A549 (cell line): ENCODE measurements at regions not wholly inside any gene's neighbourhood (a gene's known extent, or its start where the extent isn't known, plus 50 kb on each side); places are given as distances from the start of the nearest gene placed in this dataset.

Experiments
- ATAC-seq, 2 experiments: fragments of 200-7000 bp in 1 of 2; fragments of >200 bp in 1 of 2; cut with Nextera tagmentation in 1 of 2; cut with Tn5 transposase in 1 of 2; 3 replicates each; pipeline versions ENCODE4 v1.8.0 to v1.9.1; 2018 to 2020; ENCODE audit warnings: mild to moderate bottlenecking in 1 of 2, moderate library complexity in 1 of 2
- CTCF ChIA-PET: fragments of 300-600 bp; sonication (Branson Sonifier 250); formaldehyde crosslinking; extraction: SDS; loops from one replicate; lab custom pipeline; 2021; ENCODE audit warnings: antibody characterized with exemption, inconsistent platforms; lab: Yijun Ruan, JAX
- POLR2A ChIA-PET: fragments of 350-600 bp; formaldehyde crosslinking; extraction: SDS; loops from one replicate; lab custom pipeline; 2021; ENCODE audit warnings: antibody characterized with exemption, inconsistent platforms; lab: Yijun Ruan, JAX
- DNase-seq, 2 experiments: peaks; one replicate each; pipeline versions ENCODE4 v3.0.0 to v3.0.0-alpha.2; 2011 to 2016; ENCODE audit warnings: low read depth in 1 of 2, low spot score in 1 of 2
- FAIRE-seq: peaks from 2 replicates; lab custom pipeline; 2011; peaks lifted over from hg19 to GRCh38; lab: Jason Lieb, UNC
- H3K27ac ChIP-seq, 2 experiments: fragments of >200 bp; sonication (Bioruptor Twin); formaldehyde crosslinking; 3 replicates each; pipeline ENCODE4 v1.5.1; 2016 to 2017
- H3K4me1 ChIP-seq: fragments of >200 bp; sonication (Bioruptor Twin); formaldehyde crosslinking; 3 replicates; pipeline ENCODE4 v1.6.1; 2016
- H3K4me2 ChIP-seq: fragments of >200 bp; sonication (Bioruptor Twin); formaldehyde crosslinking; 3 replicates; pipeline ENCODE4 v1.6.1; 2016
- H3K4me3 ChIP-seq: fragments of >200 bp; sonication (Bioruptor Twin); formaldehyde crosslinking; 3 replicates; pipeline ENCODE4 v1.5.1; 2016
- H3K9me3 ChIP-seq: fragments of >200 bp; sonication (Bioruptor Twin); formaldehyde crosslinking; 3 replicates; pipeline ENCODE4 v1.6.1; 2016
- BHLHE40 ChIP-seq: IDR thresholded peaks from 2 replicates; pipeline ENCODE4 v1.6.1; 2012; ENCODE audit warnings: low read depth, low read length, inconsistent platforms
- ELK1 ChIP-seq: fragments of 150-350 bp; IDR thresholded peaks from 2 replicates; pipeline ENCODE4 v1.6.1; 2014; ENCODE audit warnings: low read depth, mild to moderate bottlenecking, low read length
- FOSB ChIP-seq: fragments of 250-450 bp; sonication (Bioruptor Pico); IDR thresholded peaks from 2 replicates; pipeline ENCODE4 v1.5.0; 2020; ENCODE audit warnings: mild to moderate bottlenecking, moderate library complexity
- HDAC2 ChIP-seq: fragments of 200-600 bp; sonication (generic); IDR thresholded peaks from 2 replicates; pipeline ENCODE4 v1.6.1; 2016
- KDM5A ChIP-seq: fragments of 200-600 bp; sonication (generic); IDR thresholded peaks from 2 replicates; pipeline ENCODE4 v1.6.1; 2016; ENCODE audit warnings: antibody characterized with exemption, mild to moderate bottlenecking
- MAFK ChIP-seq: fragments of 450-650 bp; IDR thresholded peaks from 2 replicates; pipeline ENCODE4 v1.6.1; 2014; ENCODE audit not compliant: partially characterized antibody
- MAX ChIP-seq: IDR thresholded peaks from 2 replicates; pipeline ENCODE4 v1.6.1; 2012
- NPAS2 ChIP-seq: fragments of 250-450 bp; sonication (Bioruptor Pico); IDR thresholded peaks from 2 replicates; pipeline ENCODE4 v1.8.0; 2022; ENCODE audit warnings: mild to moderate bottlenecking, moderate library complexity, borderline replicate concordance
- REST ChIP-seq: fragments of 200-600 bp; sonication (generic); IDR thresholded peaks from 2 replicates; pipeline ENCODE4 v1.6.1; 2016; ENCODE audit warnings: antibody characterized with exemption, mild to moderate bottlenecking, moderate library complexity
- RNF2 ChIP-seq: fragments of 200-600 bp; sonication (generic); IDR thresholded peaks from 2 replicates; pipeline ENCODE4 v1.6.1; 2016; ENCODE audit warnings: low read depth, mild to moderate bottlenecking, antibody characterized with exemption, moderate library complexity, borderline replicate concordance
- TFCP2L1 ChIP-seq: fragments of 250-450 bp; sonication (Bioruptor Pico); IDR thresholded peaks from 2 replicates; pipeline ENCODE4 v1.5.0; 2021; ENCODE audit warnings: mild to moderate bottlenecking
- WGBS: methylation state at CpG from one replicate; pipeline ENCODE4 v1.1.6; 2017; ENCODE audit errors: missing lambda C conversion rate; 5-methylcytosine and 5-hydroxymethylcytosine counted together

DNA sequence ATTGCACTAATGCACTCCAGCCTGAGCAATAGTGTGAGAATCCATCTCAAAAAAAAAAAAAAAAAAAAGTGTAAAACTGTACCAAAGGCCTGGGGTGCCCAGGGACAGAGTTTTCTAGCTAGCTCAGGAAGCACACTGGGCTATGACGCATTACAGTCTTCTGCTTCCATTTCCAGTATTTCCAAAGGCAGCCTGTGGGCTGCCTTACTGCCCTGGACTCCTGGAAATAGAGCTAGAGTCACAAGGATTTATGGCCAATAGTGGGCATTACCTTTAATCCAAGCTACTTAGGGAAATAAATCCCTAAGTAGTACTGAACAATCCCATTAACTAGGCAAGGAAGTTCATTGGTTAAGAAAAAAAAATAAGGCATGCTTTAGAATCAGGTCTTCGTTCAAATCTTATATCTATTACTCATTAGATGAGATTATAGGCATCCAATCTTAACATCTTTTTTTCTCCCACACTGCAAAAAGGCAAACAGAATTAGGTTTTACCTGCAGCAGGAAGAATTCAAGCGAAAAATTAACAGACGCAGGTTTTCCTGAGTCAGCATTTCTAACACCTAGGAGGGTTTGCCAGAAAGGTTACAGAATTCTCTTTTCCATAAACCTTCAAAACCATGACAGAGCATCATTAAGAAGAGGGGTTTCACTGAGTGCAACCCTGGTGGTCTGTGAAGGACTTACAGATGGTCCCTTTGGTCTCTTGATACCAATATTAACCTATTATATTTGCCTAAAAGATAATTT lies 85.6 kb upstream of the CCDC112 start:
- POLR2A ChIA-PET, result interaction anchor here (0.7 kb wide), 1 partner anchor 1817 kb away, joined by 4 read pairs; no protein-coding TSS in a partner anchor
- ATAC-seq, result no peak
- CTCF ChIA-PET, result interaction anchor here (0.6 to 1.5 kb wide), 3 partner anchors 10 to 120 kb away, joined by 3 read pairs; no protein-coding TSS in a partner anchor

GRCh38 chr5:115379622-115380344 lies 83.3 kb upstream of the CCDC112 start:
- Histone ChIP-seq H3K4me2 (no peak overlapping the region), H3K4me3 (no peak overlapping the region), H3K9me3 (no peaks in the 10 kb centered on the region), H3K4me1 (peaks cover 11% of the 10 kb centered on the region; the same call in 2 of the 3 replicates), H3K27ac (no peak overlapping the region)
- FAIRE-seq (no peak), DNase-seq (no peak), ATAC-seq (no peak)
- ChIA-PET CTCF (interaction anchor here (1.2 to 1.4 kb wide), 3 partner anchors 11 to 30 kb away, joined by 3 read pairs; no protein-coding TSS in a partner anchor), POLR2A (no interaction called here)
- TF ChIP-seq NPAS2 (CRISPR knock-in tag), result no peak
- TF ChIP-seq KDM5A, result no peak
- TF ChIP-seq FOSB, result no peak
- no peak for TF ChIP-seq TFCP2L1 (CRISPR knock-in tag)
- TF ChIP-seq ELK1, result no peak
- TF ChIP-seq RNF2, result no peak
- TF ChIP-seq MAX, result no peak
- no peak for TF ChIP-seq REST
- WGBS, result 76% methylated on average over 8 of the region's 8 CpGs

More for the DNA sequence above, 85.6 kb upstream of the CCDC112 start:
- no peak overlapping the region for H3K27ac ChIP-seq
- TF ChIP-seq BHLHE40 (no peak), MAFK (peak; percentile 96)
- H3K4me1 ChIP-seq, result peaks cover 10% of the 10 kb centered on the region; the same call in 2 of the 3 replicates
- H3K4me2 ChIP-seq, result no peak overlapping the region
- FAIRE-seq (no peak), DNase-seq (no peak)
- 87% methylated on average over 4 of the region's 4 CpGs for WGBS
- H3K9me3 ChIP-seq, result no peaks in the 10 kb centered on the region
- H3K4me3 ChIP-seq, result no peak overlapping the region

- CTCF ChIA-PET, result interaction anchor here (1.2 to 3.7 kb wide), 5 partner anchors 10 to 195 kb away, joined by 3 to 20 read pairs (median 3); no protein-coding TSS in a partner anchor
- POLR2A ChIA-PET, result no interaction called here
- DNase-seq, result no peak
- no peak overlapping the region for H3K27ac ChIP-seq
- ATAC-seq, result no peak
- no peak for TF ChIP-seq HDAC2
- peak; percentile 56 for TF ChIP-seq MAFK
- H3K9me3 ChIP-seq, result no peaks in the 10 kb centered on the region
- H3K4me1 ChIP-seq, result peaks cover 11% of the 10 kb centered on the region; the same call in 2 of the 3 replicates
- H3K4me3 ChIP-seq, result no peak overlapping the region
- no peak overlapping the region for H3K4me2 ChIP-seq
- no peak for FAIRE-seq
- 74% methylated on average over 2 of the region's 2 CpGs for WGBS
Observed at GRCh38 chr5:115378754-115379153, 82.3 kb upstream of the CCDC112 start.
